HPDE6-E6E7 (cell line): ENCODE measurements at regions not wholly inside any gene's neighbourhood (a gene's known extent, or its start where the extent isn't known, plus 50 kb on each side); places are given as distances from the start of the nearest gene placed in this dataset.
"Not testable (repeated sequence)": the region's sequence is repeated elsewhere in the genome, so short reads cannot be mapped to it uniquely, and the experiment has no call there.

Source experiments
- DNase-seq: peaks from one replicate; pipeline ENCODE4 v3.0.0; 2011; ENCODE audit warnings: missing footprints; ENCODE audit errors: extremely low spot score

- no peak for DNase-seq
Observed at GRCh38 chr2:35339211-35339610, 1016.4 kb upstream of the CRIM1 start.

- DNase-seq, result no peak
Observed at GRCh38 chr2:35337922-35338321, 1017.7 kb upstream of the CRIM1 start.

- DNase-seq, result no peak
Observed at GRCh38 chr2:35314049-35314448, 1041.5 kb upstream of the CRIM1 start.

GRCh38 chr2:35301369-35301768 lies 1054.2 kb upstream of the CRIM1 start:
- DNase-seq, result no peak

GRCh38 chr2:35298493-35298892 lies 1057.1 kb upstream of the CRIM1 start:
- DNase-seq, result no peak

- no peak for DNase-seq
Observed at GRCh38 chr2:35297403-35297802, 1058.2 kb upstream of the CRIM1 start.

- no peak for DNase-seq
Observed at GRCh38 chr2:35294636-35295263, 1060.8 kb upstream of the CRIM1 start.

GRCh38 chr2:35293261-35293660 lies 1062.3 kb upstream of the CRIM1 start:
- no peak for DNase-seq

GRCh38 chr2:35292199-35292598 lies 1063.4 kb upstream of the CRIM1 start:
- DNase-seq, result no peak

- no peak for DNase-seq
Observed at GRCh38 chr2:35281702-35282101, 1073.9 kb upstream of the CRIM1 start.

- no peak for DNase-seq
Observed at GRCh38 chr2:35255826-35256225, 1099.8 kb upstream of the CRIM1 start.

GRCh38 chr2:35251156-35251555 lies 1104.4 kb upstream of the CRIM1 start:
- no peak for DNase-seq

GRCh38 chr2:35246702-35247101 lies 1108.9 kb upstream of the CRIM1 start:
- no peak for DNase-seq

GRCh38 chr2:35228584-35228983 lies 1127.0 kb upstream of the CRIM1 start:
- no peak for DNase-seq

- DNase-seq, result no peak
Observed at GRCh38 chr2:35220461-35220860, 1135.1 kb upstream of the CRIM1 start.

GRCh38 chr2:35204881-35205280 lies 1150.7 kb upstream of the CRIM1 start:
- DNase-seq, result no peak

- no peak for DNase-seq
Observed at GRCh38 chr2:35204323-35204722, 1151.3 kb upstream of the CRIM1 start.

- no peak for DNase-seq
Observed at GRCh38 chr2:35199298-35199697, 1156.3 kb upstream of the CRIM1 start.

GRCh38 chr2:35185861-35186412 lies 1169.6 kb upstream of the CRIM1 start:
- DNase-seq, result no peak

- DNase-seq, result no peak
Observed at GRCh38 chr2:35184471-35184870, 1171.1 kb upstream of the CRIM1 start.

- DNase-seq, result not testable (repeated sequence)
Observed at GRCh38 chr2:35176726-35177125, 1178.9 kb upstream of the CRIM1 start.

- DNase-seq, result no peak
Observed at GRCh38 chr2:35174845-35175244, 1180.7 kb upstream of the CRIM1 start.

GRCh38 chr2:35172687-35173086 lies 1182.9 kb upstream of the CRIM1 start:
- no peak for DNase-seq

- no peak for DNase-seq
Observed at GRCh38 chr2:35168351-35168750, 1187.2 kb upstream of the CRIM1 start.
